GM23338 (cell line): ENCODE measurements at regions not wholly inside any gene's neighbourhood (a gene's known extent, or its start where the extent isn't known, plus 50 kb on each side); places are given as distances from the start of the nearest gene placed in this dataset.

Experiments used
- ATAC-seq: fragments of 200-7000 bp; cut with Tn5 transposase; 3 replicates; pipeline ENCODE4 v1.9.1; 2020
- DNase-seq: peaks from one replicate; pipeline ENCODE4 v3.0.0-alpha.2; 2015; ENCODE audit warnings: low spot score
- H2AFZ ChIP-seq: fragments of 200-600 bp; sonication (generic); 2 replicates; pipeline ENCODE4 v1.8.0; 2016; ENCODE audit warnings: antibody characterized with exemption, mild to moderate bottlenecking, moderate library complexity
- H3F3A ChIP-seq: fragments of 200-600 bp; sonication (generic); replicated peaks from 2 replicates; pipeline ENCODE4 v1.8.0; 2017; ENCODE audit warnings: antibody characterized with exemption, mixed run types, low read depth
- H3K27ac ChIP-seq: fragments of 200-600 bp; sonication (generic); 2 replicates; pipeline ENCODE4 v1.6.1; 2016; ENCODE audit warnings: low read depth
- H3K27me3 ChIP-seq: fragments of 200-600 bp; sonication (generic); 2 replicates; pipeline ENCODE4 v1.8.0; 2016; ENCODE audit warnings: mild to moderate bottlenecking, mixed run types, moderate library complexity; ENCODE audit not compliant: insufficient read depth
- H3K36me3 ChIP-seq: fragments of 200-600 bp; sonication (generic); 2 replicates; pipeline ENCODE4 v1.8.0; 2016; ENCODE audit warnings: mild to moderate bottlenecking; ENCODE audit not compliant: insufficient read depth
- H3K4me1 ChIP-seq: fragments of 200-600 bp; sonication (generic); 2 replicates; pipeline ENCODE4 v1.8.0; 2016; ENCODE audit warnings: mild to moderate bottlenecking, moderate library complexity; ENCODE audit not compliant: insufficient read depth
- H3K4me2 ChIP-seq: fragments of 200-600 bp; sonication (generic); 2 replicates; pipeline ENCODE4 v1.7.1; 2017; ENCODE audit warnings: mixed run types
- H3K4me3 ChIP-seq: fragments of 200-600 bp; sonication (generic); 2 replicates; pipeline ENCODE4 v1.6.1; 2016; ENCODE audit warnings: mixed run types
- H3K79me2 ChIP-seq: fragments of 200-600 bp; sonication (generic); replicated peaks from 2 replicates; pipeline ENCODE4 v1.8.0; 2017; ENCODE audit warnings: mild to moderate bottlenecking; ENCODE audit not compliant: insufficient read depth
- H3K9me2 ChIP-seq: fragments of 200-600 bp; sonication (generic); 2 replicates; pipeline ENCODE4 v1.8.0; 2017; ENCODE audit not compliant: insufficient read depth
- H4K20me1 ChIP-seq: fragments of 200-600 bp; sonication (generic); replicated peaks from 2 replicates; pipeline ENCODE4 v1.8.0; 2017; ENCODE audit warnings: mild to moderate bottlenecking; ENCODE audit not compliant: insufficient read depth
- H3K27ac Mint-ChIP-seq: 2 replicates; pipeline ENCODE4 v1.8.0; 2020; ENCODE audit warnings: inconsistent platforms, mild to moderate bottlenecking, moderate library complexity, mixed read lengths
- H3K27me3 Mint-ChIP-seq: 3 replicates; pipeline ENCODE4 v1.8.0; 2022; ENCODE audit warnings: low read depth, mild to moderate bottlenecking, moderate library complexity, mixed read lengths, inconsistent platforms; ENCODE audit not compliant: insufficient read depth, poor library complexity
- H3K36me3 Mint-ChIP-seq: 3 replicates; pipeline ENCODE4 v1.8.0; 2021; ENCODE audit warnings: low read depth, mild to moderate bottlenecking, inconsistent platforms, moderate library complexity, mixed read lengths
- H3K4me1 Mint-ChIP-seq: 3 replicates; pipeline ENCODE4 v1.8.0; 2020; ENCODE audit warnings: mild to moderate bottlenecking, inconsistent platforms, mixed read lengths
- H3K4me3 Mint-ChIP-seq: 3 replicates; pipeline ENCODE4 v1.8.0; 2021; ENCODE audit warnings: moderate library complexity, mild to moderate bottlenecking, inconsistent platforms, mixed read lengths
- H3K9me3 Mint-ChIP-seq: 3 replicates; pipeline ENCODE4 v1.8.0; 2020; ENCODE audit warnings: moderate library complexity, mild to moderate bottlenecking, inconsistent platforms, mixed read lengths
- CTCF ChIP-seq, 2 experiments: fragments of 200-600 bp in 1 of 2; sonication (generic) in 1 of 2; conservative IDR thresholded peaks; 2 replicates each; pipeline versions ENCODE4 v1.5.1 to v1.6.1; 2016 to 2017; ENCODE audit warnings: antibody characterized with exemption in 2 of 2, low read depth in 2 of 2, mild to moderate bottlenecking in 2 of 2, moderate library complexity in 1 of 2
- ETS1 ChIP-seq: IDR thresholded peaks from 2 replicates; pipeline ENCODE4 v1.6.1; 2016; ENCODE audit warnings: antibody characterized with exemption
- EZH2 ChIP-seq: fragments of 200-600 bp; sonication (generic); IDR thresholded peaks from one replicate; pipeline ENCODE4 v1.8.0; 2017; ENCODE audit warnings: antibody characterized with exemption, mild to moderate bottlenecking, low read depth; ENCODE audit not compliant: unreplicated experiment
- JUNB ChIP-seq: IDR thresholded peaks from one replicate; pipeline ENCODE4 v1.6.1; 2016; ENCODE audit warnings: antibody characterized with exemption; ENCODE audit not compliant: unreplicated experiment
- NANOG ChIP-seq: IDR thresholded peaks from 2 replicates; pipeline ENCODE4 v1.6.1; 2016; ENCODE audit warnings: antibody characterized with exemption, borderline replicate concordance
- POLR2AphosphoS5 ChIP-seq: IDR thresholded peaks from 2 replicates; pipeline ENCODE4 v1.6.1; 2016; ENCODE audit warnings: antibody characterized with exemption, low read depth
- REST ChIP-seq: IDR thresholded peaks from one replicate; pipeline ENCODE4 v1.6.1; 2018; ENCODE audit warnings: antibody characterized with exemption; ENCODE audit not compliant: unreplicated experiment

GRCh38 chr1:219682788-219683187, 69.9 kb upstream of the ZC3H11B start:
- Histone ChIP-seq H2AFZ (peak overlapping the region; percentile 81; the same call in 1 of the 2 replicates), H3K27ac (no peak overlapping the region), H3K9me2 (no peaks in the 10 kb centered on the region), H3K27me3 (no peaks in the 10 kb centered on the region), H3F3A (no peaks in the 10 kb centered on the region), H4K20me1 (no peaks in the 10 kb centered on the region), H3K4me3 (no peak overlapping the region), H3K4me1 (no peaks in the 10 kb centered on the region), H3K4me2 (no peak overlapping the region), H3K36me3 (no peaks in the 10 kb centered on the region), H3K79me2 (no peaks in the 10 kb centered on the region)
- DNase-seq (no peak), ATAC-seq (no peak)
- TF ChIP-seq JUNB (no peak), NANOG (no peak), REST (no peak), ETS1 (no peak), POLR2AphosphoS5 (no peak), EZH2 (no peak), CTCF (conservative IDR thresholded peaks at IDR 0.05; ENCODE audit: low read depth in 2 of 2) (no peak)
- Mint-ChIP-seq H3K4me1 (peaks cover 4% of the 10 kb centered on the region), H3K27me3 (no peaks in the 10 kb centered on the region), H3K4me3 (no peak overlapping the region), H3K27ac (no peak overlapping the region), H3K9me3 (no peaks in the 10 kb centered on the region; the same call in 2 of the 3 replicates), H3K36me3 (no peaks in the 10 kb centered on the region)

GRCh38 chr1:219681876-219682275, 69.0 kb upstream of the ZC3H11B start:
- no peak overlapping the region for H3K4me2 ChIP-seq
- no peak overlapping the region for H3K27ac Mint-ChIP-seq
- H3K4me1 Mint-ChIP-seq: peaks cover 2% of the 10 kb centered on the region
- H3K27me3 ChIP-seq: no peaks in the 10 kb centered on the region
- no peaks in the 10 kb centered on the region for H4K20me1 ChIP-seq
- H3K79me2 ChIP-seq: no peaks in the 10 kb centered on the region
- no peak overlapping the region for H3K27ac ChIP-seq
- no peak for TF ChIP-seq POLR2AphosphoS5
- no peak overlapping the region for H3K4me3 ChIP-seq
- DNase-seq (no peak), ATAC-seq (no peak)
- no peaks in the 10 kb centered on the region for H3K36me3 ChIP-seq
- H3K36me3 Mint-ChIP-seq: no peaks in the 10 kb centered on the region
- H3F3A ChIP-seq: no peaks in the 10 kb centered on the region
- H3K4me1 ChIP-seq: no peaks in the 10 kb centered on the region
- H3K27me3 Mint-ChIP-seq: no peaks in the 10 kb centered on the region
- H3K4me3 Mint-ChIP-seq: no peak overlapping the region
- no peak overlapping the region for H2AFZ ChIP-seq
- H3K9me3 Mint-ChIP-seq: no peaks in the 10 kb centered on the region
- H3K9me2 ChIP-seq: no peaks in the 10 kb centered on the region
